GM18520 (cell line): ENCODE measurements at regions not wholly inside any gene's neighbourhood (a gene's known extent, or its start where the extent isn't known, plus 50 kb on each side); places are given as distances from the start of the nearest gene placed in this dataset.

ENCODE experiments used
- ATAC-seq: cut with Tn5 transposase; IDR thresholded peaks from one replicate; pipeline ENCODE4 v1.9.1; 2021; ENCODE audit not compliant: unreplicated experiment

DNA sequence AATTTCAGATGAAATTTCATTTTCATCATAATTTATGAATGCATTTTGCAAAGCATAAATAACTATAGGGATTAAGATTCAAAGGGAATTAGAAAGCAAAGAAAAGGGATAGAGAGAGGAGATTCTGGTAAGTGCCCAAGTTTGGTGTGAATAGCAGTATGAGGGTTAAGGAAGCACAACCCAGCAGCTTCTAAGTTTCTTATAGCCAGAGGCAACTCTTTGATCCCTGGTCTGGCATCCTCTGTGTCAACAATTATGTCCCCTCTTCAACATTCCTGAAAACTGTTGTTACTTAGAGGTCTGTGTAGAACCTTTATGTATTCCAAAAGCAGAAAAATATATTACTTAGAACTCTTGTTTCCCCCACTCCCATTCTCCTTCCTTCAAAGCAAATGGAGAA, 171.6 kb upstream of the SATB2 start:
- ATAC-seq: no peak

DNA sequence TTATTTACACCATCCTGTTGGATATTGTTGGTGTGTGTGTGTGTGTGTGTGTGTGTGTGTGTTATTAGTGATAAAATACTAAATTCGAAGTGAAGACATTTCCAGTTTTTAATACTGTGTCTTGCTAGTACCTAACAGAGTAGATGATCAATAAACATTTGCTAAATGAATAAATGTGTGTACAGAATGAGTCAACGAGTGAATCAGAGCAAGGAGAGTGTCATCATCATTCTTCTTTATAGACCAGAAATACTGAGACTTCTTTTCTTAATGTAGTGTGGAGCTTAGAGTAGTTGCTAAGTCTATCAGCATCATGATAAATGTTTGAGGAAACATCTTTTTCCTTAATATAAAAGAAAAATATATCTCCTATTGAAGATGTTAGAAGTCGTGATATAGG, 169.7 kb upstream of the SATB2 start:
- ATAC-seq: no peak

DNA sequence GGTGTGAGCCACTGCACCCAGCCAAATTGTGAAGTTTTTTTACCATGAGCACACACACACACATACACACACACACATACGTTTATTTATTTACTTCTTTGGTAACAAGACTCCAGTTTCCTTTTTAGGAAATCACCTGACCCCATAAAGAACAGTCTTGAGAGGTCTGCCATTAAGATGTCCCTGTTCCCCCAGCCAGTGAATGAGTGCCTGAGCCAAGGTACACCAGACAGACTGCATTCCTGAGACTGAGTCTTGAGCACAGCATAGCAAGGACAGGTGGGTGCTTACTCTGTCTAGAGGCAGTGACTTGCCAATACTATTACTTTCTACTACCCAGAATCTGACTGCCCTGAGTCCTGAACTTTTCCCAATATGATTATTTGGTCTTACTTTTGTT, 167.2 kb upstream of the SATB2 start:
- no peak for ATAC-seq

GRCh38 chr2:199612509-199613130, 154.9 kb upstream of the SATB2 start:
- ATAC-seq: no peak

- no peak for ATAC-seq
Observed at GRCh38 chr2:199607914-199608313, 150.2 kb upstream of the SATB2 start.

DNA sequence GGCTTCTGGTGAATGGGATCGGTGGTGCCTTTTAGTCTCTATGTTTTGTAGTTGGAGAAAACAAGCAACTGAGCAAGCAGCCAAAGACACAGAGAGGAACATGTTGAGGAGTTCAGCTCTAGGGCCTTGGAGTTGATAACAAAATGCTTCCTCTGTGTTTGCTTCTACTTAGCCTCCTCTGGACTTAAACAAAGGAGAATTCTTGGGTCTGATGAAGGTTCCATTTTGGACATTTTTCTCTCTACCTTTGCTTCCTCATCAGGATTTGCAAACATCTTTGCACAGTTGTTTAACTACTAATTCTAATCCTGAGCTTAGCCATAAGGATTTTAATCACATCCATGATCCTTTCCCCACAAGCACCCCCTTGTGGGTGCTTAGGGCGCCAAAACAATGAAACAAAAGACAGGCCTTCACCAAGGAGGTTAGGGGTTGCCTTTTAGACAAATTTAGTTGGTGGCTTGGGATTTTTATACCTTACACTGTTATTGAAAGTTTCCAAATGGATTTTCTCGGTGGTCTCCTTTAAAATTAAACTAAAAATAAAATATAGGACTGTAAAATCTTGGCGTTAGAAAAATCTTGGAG, 148.5 kb upstream of the SATB2 start:
- no peak for ATAC-seq

DNA sequence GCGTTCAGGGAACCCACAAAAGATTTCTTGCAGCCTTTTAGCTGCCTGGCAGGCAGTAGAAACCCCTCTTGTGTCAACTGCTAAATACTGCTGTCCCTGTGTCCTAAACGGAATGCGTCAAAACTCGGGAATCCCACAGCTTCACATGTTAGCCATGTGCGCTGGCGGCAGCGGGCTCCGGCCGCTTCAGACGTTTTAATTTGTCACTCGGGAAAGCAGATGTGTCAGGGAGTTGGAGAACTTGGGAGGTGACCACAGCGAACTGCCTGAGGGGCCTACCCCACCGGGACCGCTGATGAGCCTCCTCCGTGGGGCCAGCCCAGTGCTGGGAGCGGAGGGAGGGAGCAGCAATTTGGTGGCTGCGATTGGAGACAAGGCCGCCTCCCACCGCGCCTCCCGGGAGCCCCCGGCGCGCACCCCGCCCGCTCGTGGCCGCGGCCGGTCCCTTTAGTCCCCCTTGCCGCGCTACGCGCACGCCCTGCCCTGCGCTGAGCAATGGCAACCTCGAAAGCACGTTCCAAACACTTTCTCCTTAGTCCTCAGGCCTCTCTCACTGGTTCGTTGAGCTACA, 146.1 kb upstream of the SATB2 start:
- ATAC-seq: no peak

DNA sequence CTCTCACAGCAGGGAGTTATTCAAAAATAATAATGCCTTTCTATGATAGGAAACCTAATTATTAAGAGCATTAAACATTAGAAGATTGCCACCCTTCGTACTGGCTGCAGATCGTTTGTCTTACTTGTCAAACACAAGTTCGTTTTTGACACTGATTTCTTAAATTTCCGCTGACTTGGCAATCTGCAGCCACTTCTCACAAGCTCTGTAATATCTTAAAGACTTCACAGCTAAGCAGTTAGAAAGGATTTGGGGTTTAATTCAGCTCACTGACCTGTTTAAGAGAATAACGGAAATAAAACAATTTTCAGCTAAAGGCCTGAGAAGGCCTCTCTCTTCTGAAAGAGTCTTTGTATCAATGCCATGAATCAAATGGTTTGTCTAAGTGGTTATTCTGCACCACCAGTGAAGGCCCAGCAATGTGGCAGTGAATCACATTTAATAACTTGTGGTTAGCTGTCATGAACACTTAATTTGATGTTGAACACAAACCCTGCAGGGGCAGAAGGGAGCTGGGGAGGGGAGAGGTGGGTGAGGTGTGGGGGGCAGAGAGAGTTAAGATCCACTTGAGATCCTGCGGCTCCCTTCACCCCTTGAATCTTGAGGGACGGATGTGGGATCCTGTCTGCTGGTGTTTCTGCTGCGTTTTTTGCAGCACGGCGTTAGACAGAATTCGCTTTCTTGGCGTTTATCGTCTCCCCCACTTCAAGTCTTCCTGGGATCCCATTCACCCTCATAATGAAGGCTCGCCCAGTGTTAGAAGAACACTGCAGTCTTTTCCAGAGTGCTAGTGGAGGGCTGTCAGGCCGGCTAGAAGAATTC, 145.4 kb upstream of the SATB2 start:
- ATAC-seq: no peak

GRCh38 chr2:199602271-199602895, 144.6 kb upstream of the SATB2 start:
- ATAC-seq: no peak

DNA sequence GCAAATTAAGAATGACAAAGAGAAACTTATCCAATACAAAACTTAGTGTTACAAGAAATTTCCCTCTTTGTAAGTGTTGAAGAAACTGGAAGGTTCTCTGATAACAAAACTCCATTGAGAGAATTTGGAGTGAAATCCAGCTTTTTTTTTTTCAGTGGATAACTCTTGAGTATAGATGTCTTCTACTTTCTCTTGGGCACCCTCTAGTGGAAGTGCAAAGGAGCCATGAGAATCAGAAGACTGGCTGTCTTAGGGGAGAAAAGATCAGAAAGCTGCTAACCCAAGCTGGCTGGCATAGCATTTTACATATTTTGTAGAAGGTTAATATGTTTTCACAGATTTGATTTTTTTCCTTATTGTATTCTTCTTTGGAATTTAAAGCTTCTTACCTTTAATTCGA, 138.8 kb upstream of the SATB2 start:
- no peak for ATAC-seq

- no peak for ATAC-seq
Observed at GRCh38 chr2:199594443-199594842, 136.7 kb upstream of the SATB2 start.

DNA sequence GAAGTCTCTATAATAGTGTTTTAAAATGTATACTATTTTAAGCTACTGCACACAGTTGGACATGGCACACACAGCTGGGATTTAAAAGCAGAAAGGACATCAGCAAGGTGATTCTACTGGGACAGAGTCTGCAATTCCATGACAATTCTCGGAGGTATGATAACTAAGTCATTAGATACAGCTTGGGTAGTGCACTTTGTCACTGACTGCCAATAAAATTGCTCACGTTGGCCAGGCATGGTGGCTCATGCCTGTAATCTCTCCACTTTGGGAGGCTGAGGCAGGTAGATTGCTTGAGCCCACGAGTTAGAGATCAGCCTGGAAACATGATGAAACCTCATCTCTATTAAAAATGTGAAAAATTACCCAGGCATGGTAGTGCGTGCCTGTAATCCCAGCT, 134.1 kb upstream of the SATB2 start:
- ATAC-seq: no peak

GRCh38 chr2:199590321-199591203, 132.8 kb upstream of the SATB2 start:
- ATAC-seq: no peak

DNA sequence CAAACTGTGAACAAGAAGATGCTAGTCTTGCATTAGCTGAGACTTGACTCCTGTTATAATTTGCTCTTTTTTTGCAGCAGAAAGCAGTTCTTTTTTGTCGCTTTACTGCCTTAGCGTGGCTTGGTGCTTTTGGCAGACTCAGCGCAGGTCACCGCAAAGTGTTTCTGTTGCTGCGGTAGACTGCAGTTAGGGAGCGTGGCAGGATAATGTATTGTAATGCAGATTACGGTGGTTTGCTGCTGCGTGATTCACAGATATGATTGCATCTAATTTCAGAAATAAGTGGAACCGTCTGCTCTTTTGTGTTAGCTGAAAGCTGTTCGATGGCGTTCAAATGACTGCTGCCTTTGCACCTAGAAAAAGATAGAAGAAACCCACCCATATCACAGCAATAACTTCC, 131.6 kb upstream of the SATB2 start:
- no peak for ATAC-seq

DNA sequence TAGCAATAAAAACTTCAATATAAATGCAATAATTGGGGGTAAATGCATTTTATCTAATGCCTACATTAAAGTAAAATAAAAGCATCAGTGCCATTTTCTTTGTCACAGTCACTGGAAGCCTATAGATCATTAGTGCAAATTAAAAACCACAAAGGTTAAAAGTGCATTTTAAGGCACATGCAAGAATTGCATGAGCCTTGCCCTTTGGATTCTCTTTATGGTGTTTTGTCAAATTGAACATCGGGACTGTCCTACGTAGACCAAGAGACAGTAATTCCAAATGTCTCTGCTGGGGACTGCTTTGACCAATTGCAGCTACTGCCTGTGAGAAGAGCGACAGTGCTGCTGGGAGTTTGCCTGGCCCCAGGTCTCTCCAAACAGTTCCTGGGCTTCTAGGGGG, 130.3 kb upstream of the SATB2 start:
- no peak for ATAC-seq

GRCh38 chr2:199586646-199587045, 128.9 kb upstream of the SATB2 start:
- no peak for ATAC-seq

- no peak for ATAC-seq
Observed at GRCh38 chr2:199583676-199584075, 125.9 kb upstream of the SATB2 start.

DNA sequence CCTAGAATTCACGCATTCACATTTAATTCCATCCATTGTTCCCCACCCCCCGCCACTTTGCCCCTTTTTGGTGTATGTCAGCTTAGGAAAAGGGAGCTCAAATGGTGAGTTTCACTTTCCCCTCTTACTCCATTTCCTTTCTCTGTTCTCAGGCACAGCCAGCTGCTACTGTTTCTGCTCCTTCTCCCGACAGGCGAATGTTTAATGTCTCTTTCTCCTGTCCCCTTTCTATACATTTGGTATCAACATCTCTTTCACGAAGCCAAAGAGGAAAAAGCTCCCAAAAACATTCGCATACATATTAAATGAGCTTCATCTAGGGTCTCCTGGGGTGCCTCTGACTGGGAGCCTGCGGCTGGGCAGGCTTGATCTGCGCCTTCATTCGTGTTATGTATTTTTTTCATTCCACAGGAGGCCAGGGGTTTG, 124.2 kb upstream of the SATB2 start:
- ATAC-seq: no peak

GRCh38 chr2:199581408-199581807, 123.7 kb upstream of the SATB2 start:
- no peak for ATAC-seq

DNA sequence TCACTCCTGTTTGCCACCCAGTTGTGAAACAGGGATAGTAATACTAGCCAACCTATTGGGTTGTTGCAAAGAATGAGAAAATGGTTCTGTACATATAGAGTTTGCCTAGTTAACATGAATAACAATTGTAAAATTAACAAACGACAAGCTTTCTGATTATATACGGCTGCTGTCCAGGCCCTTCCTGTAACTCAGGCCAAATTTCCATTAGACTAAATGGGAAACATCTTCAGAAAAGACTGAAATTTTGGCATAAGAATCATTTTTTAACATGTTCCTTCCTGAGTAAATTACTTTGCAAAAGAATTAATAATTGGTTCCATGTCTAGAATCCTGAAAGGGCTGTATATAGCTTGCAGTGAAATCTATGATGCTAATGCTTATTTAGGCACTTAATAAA, 117.7 kb upstream of the SATB2 start:
- ATAC-seq: no peak

DNA sequence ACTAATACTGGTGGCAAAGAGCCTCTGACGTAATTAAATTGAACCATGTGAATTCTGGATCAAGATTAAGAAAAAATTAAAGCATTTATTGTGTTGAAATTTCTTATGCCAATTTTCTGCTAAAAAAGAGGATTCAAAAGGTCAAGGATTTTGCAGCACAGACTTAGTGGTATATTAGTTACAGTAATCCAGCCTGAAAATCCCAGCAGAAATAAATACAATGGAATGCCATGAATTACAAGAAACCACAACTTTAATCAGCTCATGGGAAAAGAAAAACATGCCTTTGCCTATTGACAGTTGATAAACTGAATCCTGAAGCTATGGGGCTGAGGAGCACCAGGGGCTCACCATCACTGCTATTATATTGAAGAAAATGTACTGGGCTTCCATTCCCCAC, 114.8 kb upstream of the SATB2 start:
- no peak for ATAC-seq
